ENCODE measurements at regions not wholly inside any gene's neighbourhood (a gene's known extent, or its start where the extent isn't known, plus 50 kb on each side); places are given as distances from the start of the nearest gene placed in this dataset.
A peak's percentile ranks its signal among the peaks of the same experiment; 100 is the strongest.

GRCh38 chr6:145368075-145368474, 367.2 kb downstream of the EPM2A start:
- no peak for DNase-seq

- no peak for DNase-seq
Measured at GRCh38 chr6:145370559-145370958, 364.8 kb downstream of the EPM2A start.

GRCh38 chr6:145372671-145373151, 362.6 kb downstream of the EPM2A start:
- DNase-seq = no peak

GRCh38 chr6:145373826-145374225, 361.5 kb downstream of the EPM2A start:
- DNase-seq = no peak

- DNase-seq = no peak
Measured at GRCh38 chr6:145374570-145374969, 360.8 kb downstream of the EPM2A start.

- DNase-seq = no peak
Measured at GRCh38 chr6:145375502-145375901, 359.8 kb downstream of the EPM2A start.

- DNase-seq = no peak
Measured at GRCh38 chr6:145380186-145380585, 355.1 kb downstream of the EPM2A start.

- DNase-seq = no peak
Measured at GRCh38 chr6:145381941-145382340, 353.4 kb downstream of the EPM2A start.

- no peak for DNase-seq
Measured at GRCh38 chr6:145383428-145383827, 351.9 kb downstream of the EPM2A start.

- no peak for DNase-seq
Measured at GRCh38 chr6:145384503-145384902, 350.8 kb downstream of the EPM2A start.

GRCh38 chr6:145396499-145396898, 338.8 kb downstream of the EPM2A start:
- DNase-seq = no peak

GRCh38 chr6:145400508-145400907, 334.8 kb downstream of the EPM2A start:
- no peak for DNase-seq

GRCh38 chr6:145405006-145405551, 330.2 kb downstream of the EPM2A start:
- DNase-seq = no peak

- peak; percentile 14 to 34 for DNase-seq
Measured at GRCh38 chr6:145406783-145407182, 328.5 kb downstream of the EPM2A start.

GRCh38 chr6:145415616-145416015, 319.7 kb downstream of the EPM2A start:
- DNase-seq = no peak

GRCh38 chr6:145420599-145420998, 314.7 kb downstream of the EPM2A start:
- no peak for DNase-seq

- DNase-seq = no peak
Measured at GRCh38 chr6:145423936-145424335, 311.4 kb downstream of the EPM2A start.

- no peak for DNase-seq
Measured at GRCh38 chr6:145427232-145427631, 308.1 kb downstream of the EPM2A start.

- DNase-seq = no peak
Measured at GRCh38 chr6:145428706-145429105, 306.6 kb downstream of the EPM2A start.

- no peak for DNase-seq
Measured at GRCh38 chr6:145442110-145442509, 293.2 kb downstream of the EPM2A start.

- no peak for DNase-seq
Measured at GRCh38 chr6:145445674-145446073, 289.6 kb downstream of the EPM2A start.

- no peak for DNase-seq
Measured at GRCh38 chr6:145451029-145451428, 284.3 kb downstream of the EPM2A start.

GRCh38 chr6:145453376-145453775, 281.9 kb downstream of the EPM2A start:
- DNase-seq = peak in 1 of 2 experiments; percentile 1

- DNase-seq = no peak
Measured at GRCh38 chr6:145454006-145454405, 281.3 kb downstream of the EPM2A start.

- no peak for DNase-seq
Measured at GRCh38 chr6:145457556-145457955, 277.8 kb downstream of the EPM2A start.
